Panc1 (cell line): ENCODE measurements at regions not wholly inside any gene's neighbourhood (a gene's known extent, or its start where the extent isn't known, plus 50 kb on each side); places are given as distances from the start of the nearest gene placed in this dataset.

Source experiments
- ATAC-seq: fragments of 200-7000 bp; cut with Tn5 transposase; 2 replicates; pipeline ENCODE4 v1.9.1; 2020; ENCODE audit warnings: mild to moderate bottlenecking, moderate library complexity
- BruUV-seq: library from RNA; stranded (reverse); fragments of 400-500 nt; replicated peaks from 2 replicates; lab custom pipeline; 2021; lab: Mats Ljungman, UMichigan
- CTCF ChIA-PET: fragments of 300-600 bp; sonication (Branson Sonifier 250); formaldehyde crosslinking; loops from one replicate; lab custom pipeline; 2022; ENCODE audit warnings: antibody characterized with exemption; lab: Charles Lee
- POLR2A ChIA-PET: fragments of 300-600 bp; sonication (Branson Sonifier 250); formaldehyde crosslinking; loops from one replicate; lab custom pipeline; 2022; ENCODE audit warnings: antibody characterized with exemption; lab: Charles Lee
- DNase-seq: peaks from one replicate; pipeline ENCODE4 v3.0.0-alpha.2; 2010; ENCODE audit warnings: low read depth, low spot score
- H3K27ac ChIP-seq: 2 replicates; pipeline ENCODE4 v1.5.1; 2011; ENCODE audit warnings: mild to moderate bottlenecking, low read length, inconsistent platforms
- H3K27me3 ChIP-seq: fragments of 200-500 bp; sonication (Bioruptor generic); 2 replicates; pipeline ENCODE4 v1.6.0; 2014; ENCODE audit warnings: low read length, inconsistent platforms; ENCODE audit not compliant: control insufficient read depth, insufficient read depth
- H3K36me3 ChIP-seq: fragments of 200-500 bp; sonication (Bioruptor generic); 2 replicates; pipeline ENCODE4 v1.5.1; 2014; ENCODE audit warnings: inconsistent platforms, mild to moderate bottlenecking, low read length, moderate library complexity; ENCODE audit not compliant: control insufficient read depth, insufficient read depth
- H3K4me1 ChIP-seq: 2 replicates; pipeline ENCODE4 v1.5.1; 2011; ENCODE audit warnings: inconsistent platforms, mild to moderate bottlenecking, low read length, moderate library complexity; ENCODE audit not compliant: control insufficient read depth, insufficient read depth
- H3K4me3 ChIP-seq, 2 experiments: 2 replicates each; pipeline ENCODE4 v1.5.1; 2011 to 2012; ENCODE audit warnings: low read depth in 2 of 2, low read length in 2 of 2, mild to moderate bottlenecking in 2 of 2, inconsistent platforms in 1 of 2, moderate library complexity in 1 of 2
- H3K9me3 ChIP-seq: fragments of 200-500 bp; sonication (Bioruptor generic); 2 replicates; pipeline ENCODE4 v1.5.1; 2014; ENCODE audit warnings: low read depth, mild to moderate bottlenecking, inconsistent platforms, low read length, moderate library complexity; ENCODE audit not compliant: control insufficient read depth, insufficient read depth
- CTCF ChIP-seq: fragments of 450-650 bp; IDR thresholded peaks from 2 replicates; pipeline ENCODE4 v1.5.1; 2017; ENCODE audit warnings: mild to moderate bottlenecking
- POLR2AphosphoS5 ChIP-seq: IDR thresholded peaks from 2 replicates; pipeline ENCODE4 v1.6.1; 2012; ENCODE audit warnings: mild to moderate bottlenecking, low read depth, low read length, moderate library complexity
- REST ChIP-seq, 2 experiments: IDR thresholded peaks; 2 replicates each; pipeline ENCODE4 v1.6.1; 2011 to 2012; ENCODE audit warnings: low read depth in 2 of 2, control low read depth in 1 of 2, low read length in 1 of 2, mild to moderate bottlenecking in 1 of 2, moderate library complexity in 1 of 2; ENCODE audit not compliant: insufficient read depth in 1 of 2
- SIN3A ChIP-seq: IDR thresholded peaks from 2 replicates; pipeline ENCODE4 v1.6.1; 2012; ENCODE audit warnings: low read depth, mild to moderate bottlenecking, low read length, moderate library complexity, borderline replicate concordance; ENCODE audit not compliant: insufficient read depth
- TCF7L2 ChIP-seq: IDR thresholded peaks from 2 replicates; pipeline ENCODE4 v1.6.1; 2011; ENCODE audit warnings: mild to moderate bottlenecking, low read depth, low read length, inconsistent platforms
- in situ Hi-C: cut with HindIII; loops from 2 replicates; pipeline ENCODE4 v1.10.0; 2016; ENCODE audit warnings: low sequenced_read_pairs, low pct_unique_long_range_greater_than_20kb
- intact Hi-C: fragments of 100-400 bp; cut with micrococcal nuclease; formaldehyde crosslinking; loops from one replicate; pipeline ENCODE4 v1.10.0; 2022; ENCODE audit not compliant: unreplicated experiment

- POLR2A ChIA-PET = no interaction called here
- CTCF ChIA-PET = no interaction called here
- H3K4me3 ChIP-seq = no peak overlapping the region
- H3K27me3 ChIP-seq = no peaks in the 10 kb centered on the region
- in situ Hi-C loops (no loop called here), intact Hi-C loops (no loop called here)
- BruUV-seq = no TSS peak
- no peaks in the 10 kb centered on the region for H3K4me1 ChIP-seq
- no peaks in the 10 kb centered on the region for H3K9me3 ChIP-seq
- ATAC-seq (no peak), DNase-seq (no peak)
- no peak overlapping the region for H3K27ac ChIP-seq
- H3K36me3 ChIP-seq = no peaks in the 10 kb centered on the region
- TF ChIP-seq SIN3A (no peak), CTCF (no peak), TCF7L2 (no peak), POLR2AphosphoS5 (no peak), REST (IDR thresholded peaks at IDR 0.05; ENCODE audit: insufficient read depth in 1 of 2, low read depth in 2 of 2, low read length in 1 of 2) (no peak)
Measured at GRCh38 chr12:127296591-127296990, 970.4 kb upstream of the TMEM132C start.

GRCh38 chr12:127297327-127297726 lies 969.6 kb upstream of the TMEM132C start:
- H3K27ac ChIP-seq = no peak overlapping the region
- DNase-seq = no peak
- no peaks in the 10 kb centered on the region for H3K9me3 ChIP-seq
- CTCF ChIA-PET = no interaction called here
- H3K27me3 ChIP-seq = no peaks in the 10 kb centered on the region
- no peak for ATAC-seq
- in situ Hi-C loops = no loop called here
- H3K36me3 ChIP-seq = no peaks in the 10 kb centered on the region
- intact Hi-C loops = no loop called here
- POLR2A ChIA-PET = no interaction called here
- no peaks in the 10 kb centered on the region for H3K4me1 ChIP-seq
- TF ChIP-seq SIN3A (no peak), POLR2AphosphoS5 (no peak), REST (IDR thresholded peaks at IDR 0.05; ENCODE audit: insufficient read depth in 1 of 2, low read depth in 2 of 2, low read length in 1 of 2) (no peak), CTCF (no peak), TCF7L2 (no peak)
- no TSS peak for BruUV-seq
- H3K4me3 ChIP-seq = no peak overlapping the region
